GM12873 (cell line): ENCODE measurements at regions not wholly inside any gene's neighbourhood (a gene's known extent, or its start where the extent isn't known, plus 50 kb on each side); places are given as distances from the start of the nearest gene placed in this dataset.

Experiments used
- TF ChIP-seq, protein P1 (sequence below): IDR thresholded peaks from 2 replicates; pipeline ENCODE4 v1.5.1; 2012; ENCODE audit warnings: low read depth, mild to moderate bottlenecking, moderate library complexity, low read length, control low read depth; ENCODE audit not compliant: insufficient read depth; ENCODE audit errors: missing control alignments

- TF ChIP-seq, protein P1, sequence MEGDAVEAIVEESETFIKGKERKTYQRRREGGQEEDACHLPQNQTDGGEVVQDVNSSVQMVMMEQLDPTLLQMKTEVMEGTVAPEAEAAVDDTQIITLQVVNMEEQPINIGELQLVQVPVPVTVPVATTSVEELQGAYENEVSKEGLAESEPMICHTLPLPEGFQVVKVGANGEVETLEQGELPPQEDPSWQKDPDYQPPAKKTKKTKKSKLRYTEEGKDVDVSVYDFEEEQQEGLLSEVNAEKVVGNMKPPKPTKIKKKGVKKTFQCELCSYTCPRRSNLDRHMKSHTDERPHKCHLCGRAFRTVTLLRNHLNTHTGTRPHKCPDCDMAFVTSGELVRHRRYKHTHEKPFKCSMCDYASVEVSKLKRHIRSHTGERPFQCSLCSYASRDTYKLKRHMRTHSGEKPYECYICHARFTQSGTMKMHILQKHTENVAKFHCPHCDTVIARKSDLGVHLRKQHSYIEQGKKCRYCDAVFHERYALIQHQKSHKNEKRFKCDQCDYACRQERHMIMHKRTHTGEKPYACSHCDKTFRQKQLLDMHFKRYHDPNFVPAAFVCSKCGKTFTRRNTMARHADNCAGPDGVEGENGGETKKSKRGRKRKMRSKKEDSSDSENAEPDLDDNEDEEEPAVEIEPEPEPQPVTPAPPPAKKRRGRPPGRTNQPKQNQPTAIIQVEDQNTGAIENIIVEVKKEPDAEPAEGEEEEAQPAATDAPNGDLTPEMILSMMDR, result no peak
Observed at GRCh38 chr7:127446842-127447241, 54.3 kb upstream of the ZNF800 start.
